ENCODE measurements at regions not wholly inside any gene's neighbourhood (a gene's known extent, or its start where the extent isn't known, plus 50 kb on each side); places are given as distances from the start of the nearest gene placed in this dataset.
"Not testable (repeated sequence)": the region's sequence is repeated elsewhere in the genome, so short reads cannot be mapped to it uniquely, and the experiment has no call there.

- H3K4me3 Mint-ChIP-seq, result no peak overlapping the region
- ATAC-seq, result no peak
These were observed 1315.1 kb downstream of the SUCLG1 start for GRCh38 chr2:83143946-83144345.

GRCh38 chr2:83142934-83143333 is 1316.1 kb downstream of the SUCLG1 start:
- no peak for ATAC-seq
- Mint-ChIP-seq H3K4me1 (no peaks in the 10 kb centered on the region), H3K36me3 (ENCODE audit: low read depth) (no peaks in the 10 kb centered on the region), H3K27ac (no peak overlapping the region), H3K27me3 (no peaks in the 10 kb centered on the region), H3K4me3 (no peak overlapping the region)
- H3K9me3 ChIP-seq (ENCODE audit: control insufficient read depth, low read length, poor library complexity, severe bottlenecking), result no peaks in the 10 kb centered on the region
- DNase-seq, result no peak

More at GRCh38 chr2:83143946-83144345, 1315.1 kb downstream of the SUCLG1 start:
- H3K27ac Mint-ChIP-seq, result no peak overlapping the region
- no peaks in the 10 kb centered on the region for H3K27me3 Mint-ChIP-seq
- no peaks in the 10 kb centered on the region for H3K4me1 Mint-ChIP-seq
- no peaks in the 10 kb centered on the region for H3K9me3 ChIP-seq (ENCODE audit: control insufficient read depth, low read length, poor library complexity, severe bottlenecking)
- H3K36me3 Mint-ChIP-seq (ENCODE audit: low read depth), result no peaks in the 10 kb centered on the region
- no peak for DNase-seq

GRCh38 chr2:83115606-83116005 is 1343.5 kb downstream of the SUCLG1 start:
- no peak for DNase-seq
- no peaks in the 10 kb centered on the region for H3K27me3 Mint-ChIP-seq
- H3K4me3 Mint-ChIP-seq, result no peak overlapping the region
- no peak overlapping the region for H3K27ac Mint-ChIP-seq
- ATAC-seq, result no peak
- peaks cover 2% of the 10 kb centered on the region for H3K36me3 Mint-ChIP-seq (ENCODE audit: low read depth)
- no peaks in the 10 kb centered on the region for H3K9me3 ChIP-seq (ENCODE audit: control insufficient read depth, low read length, poor library complexity, severe bottlenecking)
- no peaks in the 10 kb centered on the region for H3K4me1 Mint-ChIP-seq

GRCh38 chr2:83115155-83115554 is 1343.9 kb downstream of the SUCLG1 start:
- no peak overlapping the region for H3K27ac Mint-ChIP-seq
- H3K4me1 Mint-ChIP-seq, result no peaks in the 10 kb centered on the region
- DNase-seq (no peak), ATAC-seq (no peak)
- peaks cover 2% of the 10 kb centered on the region for H3K36me3 Mint-ChIP-seq (ENCODE audit: low read depth)
- H3K9me3 ChIP-seq (ENCODE audit: control insufficient read depth, low read length, poor library complexity, severe bottlenecking), result no peaks in the 10 kb centered on the region
- H3K27me3 Mint-ChIP-seq, result no peaks in the 10 kb centered on the region
- no peak overlapping the region for H3K4me3 Mint-ChIP-seq

GRCh38 chr2:83113953-83114352 is 1345.1 kb downstream of the SUCLG1 start:
- H3K4me3 Mint-ChIP-seq, result no peak overlapping the region
- no peaks in the 10 kb centered on the region for H3K27me3 Mint-ChIP-seq
- H3K4me1 Mint-ChIP-seq, result no peaks in the 10 kb centered on the region
- no peak for ATAC-seq
- DNase-seq, result no peak
- no peak overlapping the region for H3K27ac Mint-ChIP-seq
- peaks cover 2% of the 10 kb centered on the region for H3K36me3 Mint-ChIP-seq (ENCODE audit: low read depth)
- no peaks in the 10 kb centered on the region for H3K9me3 ChIP-seq (ENCODE audit: control insufficient read depth, low read length, poor library complexity, severe bottlenecking)

GRCh38 chr2:83112858-83113257 is 1346.2 kb downstream of the SUCLG1 start:
- H3K4me3 Mint-ChIP-seq, result no peak overlapping the region
- H3K27ac Mint-ChIP-seq, result no peak overlapping the region
- no peaks in the 10 kb centered on the region for H3K27me3 Mint-ChIP-seq
- no peaks in the 10 kb centered on the region for H3K4me1 Mint-ChIP-seq
- H3K9me3 ChIP-seq (ENCODE audit: control insufficient read depth, low read length, poor library complexity, severe bottlenecking), result no peaks in the 10 kb centered on the region
- H3K36me3 Mint-ChIP-seq (ENCODE audit: low read depth), result peaks cover 2% of the 10 kb centered on the region
- DNase-seq (no peak), ATAC-seq (no peak)

GRCh38 chr2:83109284-83109683 is 1349.8 kb downstream of the SUCLG1 start:
- ATAC-seq, result no peak
- no peaks in the 10 kb centered on the region for H3K9me3 ChIP-seq (ENCODE audit: control insufficient read depth, low read length, poor library complexity, severe bottlenecking)
- H3K4me3 Mint-ChIP-seq, result no peak overlapping the region

GRCh38 chr2:83106853-83107252 is 1352.2 kb downstream of the SUCLG1 start:
- Mint-ChIP-seq H3K27me3 (no peaks in the 10 kb centered on the region), H3K4me3 (no peak overlapping the region), H3K4me1 (no peaks in the 10 kb centered on the region), H3K36me3 (ENCODE audit: low read depth) (no peaks in the 10 kb centered on the region), H3K27ac (no peak overlapping the region)
- no peak for DNase-seq
- no peaks in the 10 kb centered on the region for H3K9me3 ChIP-seq (ENCODE audit: control insufficient read depth, low read length, poor library complexity, severe bottlenecking)
- no peak for ATAC-seq

More at GRCh38 chr2:83109284-83109683, 1349.8 kb downstream of the SUCLG1 start:
- H3K36me3 Mint-ChIP-seq (ENCODE audit: low read depth), result peaks cover 2% of the 10 kb centered on the region
- no peak for DNase-seq
- H3K27me3 Mint-ChIP-seq, result no peaks in the 10 kb centered on the region
- no peak overlapping the region for H3K27ac Mint-ChIP-seq
- H3K4me1 Mint-ChIP-seq, result no peaks in the 10 kb centered on the region

- DNase-seq (no peak), ATAC-seq (no peak)
- Mint-ChIP-seq H3K27ac (no peak overlapping the region), H3K27me3 (no peaks in the 10 kb centered on the region), H3K4me1 (no peaks in the 10 kb centered on the region), H3K4me3 (no peak overlapping the region), H3K36me3 (ENCODE audit: low read depth) (no peaks in the 10 kb centered on the region)
- H3K9me3 ChIP-seq (ENCODE audit: control insufficient read depth, low read length, poor library complexity, severe bottlenecking), result no peaks in the 10 kb centered on the region
These were observed 1354.9 kb downstream of the SUCLG1 start for GRCh38 chr2:83104202-83104601.

GRCh38 chr2:83103613-83104012 is 1355.5 kb downstream of the SUCLG1 start:
- Mint-ChIP-seq H3K4me1 (no peaks in the 10 kb centered on the region), H3K27ac (no peak overlapping the region), H3K27me3 (no peaks in the 10 kb centered on the region), H3K36me3 (ENCODE audit: low read depth) (no peaks in the 10 kb centered on the region), H3K4me3 (no peak overlapping the region)
- H3K9me3 ChIP-seq (ENCODE audit: control insufficient read depth, low read length, poor library complexity, severe bottlenecking), result no peaks in the 10 kb centered on the region
- no peak for ATAC-seq
- no peak for DNase-seq

- DNase-seq; H3K9me3 ChIP-seq (ENCODE audit: control insufficient read depth, low read length, poor library complexity, severe bottlenecking); H3K4me1 Mint-ChIP-seq; H3K27me3 Mint-ChIP-seq; H3K27ac Mint-ChIP-seq; H3K4me3 Mint-ChIP-seq; ATAC-seq; H3K36me3 Mint-ChIP-seq (ENCODE audit: low read depth): not testable (repeated sequence)
These were observed 1370.0 kb downstream of the SUCLG1 start for GRCh38 chr2:83089051-83089450.

- Mint-ChIP-seq H3K27ac (no peak overlapping the region), H3K27me3 (no peaks in the 10 kb centered on the region), H3K4me3 (no peak overlapping the region), H3K36me3 (ENCODE audit: low read depth) (no peaks in the 10 kb centered on the region), H3K4me1 (no peaks in the 10 kb centered on the region)
- no peaks in the 10 kb centered on the region for H3K9me3 ChIP-seq (ENCODE audit: control insufficient read depth, low read length, poor library complexity, severe bottlenecking)
- ATAC-seq (no peak), DNase-seq (no peak)
These were observed 1373.2 kb downstream of the SUCLG1 start for GRCh38 chr2:83085869-83086268.

- DNase-seq (no peak), ATAC-seq (no peak)
- H3K9me3 ChIP-seq (ENCODE audit: control insufficient read depth, low read length, poor library complexity, severe bottlenecking), result no peaks in the 10 kb centered on the region
- Mint-ChIP-seq H3K4me1 (no peaks in the 10 kb centered on the region), H3K27ac (no peak overlapping the region), H3K36me3 (ENCODE audit: low read depth) (no peaks in the 10 kb centered on the region), H3K4me3 (no peak overlapping the region), H3K27me3 (no peaks in the 10 kb centered on the region)
These were observed 1377.0 kb downstream of the SUCLG1 start for GRCh38 chr2:83081826-83082690.

GRCh38 chr2:83079007-83079406 is 1380.1 kb downstream of the SUCLG1 start:
- DNase-seq (no peak), ATAC-seq (no peak)
- Mint-ChIP-seq H3K36me3 (ENCODE audit: low read depth) (no peaks in the 10 kb centered on the region), H3K27me3 (no peaks in the 10 kb centered on the region), H3K27ac (no peak overlapping the region), H3K4me3 (no peak overlapping the region), H3K4me1 (no peaks in the 10 kb centered on the region)
- no peaks in the 10 kb centered on the region for H3K9me3 ChIP-seq (ENCODE audit: control insufficient read depth, low read length, poor library complexity, severe bottlenecking)
